IMR-90 (cell line): ENCODE measurements at regions not wholly inside any gene's neighbourhood (a gene's known extent, or its start where the extent isn't known, plus 50 kb on each side); places are given as distances from the start of the nearest gene placed in this dataset.

Experiments used
- ATAC-seq: fragments of 200-7000 bp; cut with Tn5 transposase; 2 replicates; pipeline ENCODE4 v1.9.1; 2020; ENCODE audit warnings: low read depth, mild to moderate bottlenecking, moderate library complexity
- BruUV-seq: library from RNA; stranded (reverse); fragments of 400-500 nt; replicated peaks from 2 replicates; lab custom pipeline; 2021; lab: Mats Ljungman, UMichigan
- CTCF ChIA-PET: fragments of 300-600 bp; formaldehyde crosslinking; extraction: SDS; loops from one replicate; lab custom pipeline; 2021; ENCODE audit warnings: antibody characterized with exemption; lab: Yijun Ruan, JAX
- POLR2A ChIA-PET: fragments of 300-600 bp; sonication (Branson Sonifier 250); formaldehyde crosslinking; loops from one replicate; lab custom pipeline; 2022; ENCODE audit warnings: antibody characterized with exemption; ENCODE audit not compliant: unreplicated experiment; lab: Charles Lee
- DNase-seq: peaks from one replicate; pipeline ENCODE4 v3.0.0; 2013
- H2AFZ ChIP-seq: replicated peaks from 2 replicates; pipeline ENCODE3; 2013; ENCODE audit warnings: low read length, mild to moderate bottlenecking; ENCODE audit not compliant: poor library complexity
- H2AK5ac ChIP-seq: 2 replicates; pipeline ENCODE4 v1.6.1; 2013; ENCODE audit warnings: low read depth, low read length, inconsistent platforms
- H2AK9ac ChIP-seq: replicated peaks from 2 replicates; pipeline ENCODE3; 2013; ENCODE audit warnings: mild to moderate bottlenecking, low read depth, low read length, moderate library complexity; ENCODE audit not compliant: poor library complexity
- H2BK120ac ChIP-seq: 2 replicates; pipeline ENCODE4 v1.6.1; 2013; ENCODE audit warnings: low read depth, low read length, inconsistent platforms
- H2BK15ac ChIP-seq: 3 replicates; pipeline ENCODE4 v1.6.1; 2013; ENCODE audit warnings: low read depth, low read length, inconsistent platforms
- H2BK20ac ChIP-seq: 2 replicates; pipeline ENCODE4 v1.6.1; 2013; ENCODE audit warnings: low read depth, mild to moderate bottlenecking, inconsistent platforms, low read length, moderate library complexity
- H2BK5ac ChIP-seq: 2 replicates; pipeline ENCODE4 v1.6.1; 2013; ENCODE audit warnings: mild to moderate bottlenecking, low read depth, low read length, inconsistent platforms; ENCODE audit not compliant: poor library complexity, severe bottlenecking
- H3K14ac ChIP-seq: replicated peaks from 2 replicates; pipeline ENCODE4 v1.6.1; 2013; ENCODE audit warnings: low read depth, low read length, inconsistent platforms
- H3K18ac ChIP-seq: 2 replicates; pipeline ENCODE4 v1.6.1; 2013; ENCODE audit warnings: low read depth, low read length, control low read depth
- H3K23ac ChIP-seq: 2 replicates; pipeline ENCODE4 v1.6.1; 2013; ENCODE audit warnings: low read depth, low read length, inconsistent platforms
- H3K27ac ChIP-seq: 2 replicates; pipeline ENCODE4 v1.5.1; 2013; ENCODE audit warnings: mild to moderate bottlenecking, control low read depth, low read length; ENCODE audit not compliant: insufficient read depth
- H3K27me3 ChIP-seq: 2 replicates; pipeline ENCODE4 v1.6.1; 2013; ENCODE audit warnings: low read length; ENCODE audit not compliant: control insufficient read depth, insufficient read depth
- H3K36me3 ChIP-seq: 2 replicates; pipeline ENCODE4 v1.6.1; 2013; ENCODE audit warnings: low read length, mixed read lengths; ENCODE audit not compliant: control insufficient read depth, insufficient read depth
- H3K4ac ChIP-seq: 2 replicates; pipeline ENCODE4 v1.6.1; 2013; ENCODE audit warnings: low read depth, low read length, inconsistent platforms
- H3K4me1 ChIP-seq: 2 replicates; pipeline ENCODE4 v1.6.1; 2013; ENCODE audit warnings: low read length, mixed read lengths; ENCODE audit not compliant: control insufficient read depth, insufficient read depth
- H3K4me2 ChIP-seq: 2 replicates; pipeline ENCODE4 v1.6.1; 2013; ENCODE audit warnings: low read depth, mild to moderate bottlenecking, control low read depth, low read length, moderate library complexity
- H3K4me3 ChIP-seq: 2 replicates; pipeline ENCODE4 v1.5.1; 2013; ENCODE audit warnings: low read depth, mild to moderate bottlenecking, control low read depth, low read length, moderate library complexity; ENCODE audit not compliant: insufficient read depth
- H3K56ac ChIP-seq: 2 replicates; pipeline ENCODE4 v1.6.1; 2013; ENCODE audit warnings: low read length, inconsistent platforms; ENCODE audit not compliant: insufficient read depth; ENCODE audit errors: extremely low read depth
- H3K79me1 ChIP-seq, 2 experiments: 2 replicates each; pipeline ENCODE4 v1.6.1; 2013; ENCODE audit warnings: low read length in 2 of 2, inconsistent platforms in 1 of 2, low read depth in 1 of 2
- H3K9ac ChIP-seq: 2 replicates; pipeline ENCODE4 v1.6.1; 2013; ENCODE audit warnings: low read depth, low read length, control low read depth
- H3K9me1 ChIP-seq: 2 replicates; pipeline ENCODE4 v1.6.1; 2013; ENCODE audit warnings: low read length, inconsistent platforms; ENCODE audit not compliant: insufficient read depth
- H3K9me3 ChIP-seq: 2 replicates; pipeline ENCODE4 v1.6.1; 2013; ENCODE audit warnings: low read length; ENCODE audit not compliant: control insufficient read depth, insufficient read depth
- H4K20me1 ChIP-seq: 2 replicates; pipeline ENCODE4 v1.6.1; 2013; ENCODE audit warnings: low read length, inconsistent platforms; ENCODE audit not compliant: insufficient read depth
- H4K5ac ChIP-seq: 2 replicates; pipeline ENCODE4 v1.6.1; 2013; ENCODE audit warnings: mild to moderate bottlenecking, low read depth, low read length, control low read depth
- H4K8ac ChIP-seq, 2 experiments: 2 replicates each; pipeline ENCODE4 v1.6.1; 2013; ENCODE audit warnings: low read depth in 2 of 2, low read length in 2 of 2, control low read depth in 1 of 2, inconsistent platforms in 1 of 2
- H4K91ac ChIP-seq: 2 replicates; pipeline ENCODE4 v1.6.1; 2013; ENCODE audit warnings: low read depth, low read length, inconsistent platforms; ENCODE audit not compliant: insufficient read depth
- CHD1 ChIP-seq: IDR thresholded peaks from 2 replicates; pipeline ENCODE4 v1.6.1; 2012; ENCODE audit warnings: low read depth, low read length, improper control_type of control experiment
- WGBS, 2 experiments: methylation state at CpG; one replicate each; pipeline versions ENCODE4 v1.1.5 to v1.1.7; 2013; ENCODE audit warnings: missing lambda C conversion rate in 2 of 2; ENCODE audit not compliant: insufficient read length in 1 of 2; ENCODE audit errors: extremely low coverage in 2 of 2; 5-methylcytosine and 5-hydroxymethylcytosine counted together
- dilution Hi-C: fragments of 300-500 bp; cut with HindIII; formaldehyde crosslinking; loops from one replicate; pipeline ENCODE4 v1.14.3; 2018; ENCODE audit warnings: low sequenced_read_pairs; ENCODE audit not compliant: unreplicated experiment
- in situ Hi-C: fragments of 300-500 bp; cut with MboI; formaldehyde crosslinking; loops from 3 replicates; pipeline ENCODE4 v1.14.3; 2019; ENCODE audit warnings: low sequenced_read_pairs, inconsistent platforms, mixed read lengths
- intact Hi-C: fragments of 100-400 bp; cut with micrococcal nuclease; formaldehyde crosslinking; loops from 2 replicates; pipeline ENCODE4 v1.10.0; 2022

- H2BK5ac ChIP-seq: no peak overlapping the region
- dilution Hi-C loops: no loop called here
Measured at GRCh38 chr4:151874328-151874727, 113.5 kb upstream of the GATB start.

More at GRCh38 chr4:151874328-151874727, 113.5 kb upstream of the GATB start:
- no CpG with 5 or more reads among the region's 3 CpGs for WGBS, 2 experiments
- no peak for ATAC-seq
- no peak overlapping the region for H3K23ac ChIP-seq
- peaks cover 17% of the 10 kb centered on the region for H3K27me3 ChIP-seq
- ChIA-PET POLR2A (no interaction called here), CTCF (no interaction called here)
- no peak overlapping the region for H2AK5ac ChIP-seq
- H2AFZ ChIP-seq: no peak overlapping the region
- no peaks in the 10 kb centered on the region for H4K20me1 ChIP-seq
- in situ Hi-C loops (no loop called here), intact Hi-C loops (no loop called here)
- H4K5ac ChIP-seq: no peak overlapping the region
- H3K4ac ChIP-seq: no peak overlapping the region
- H2BK120ac ChIP-seq: no peak overlapping the region
- H2BK20ac ChIP-seq: no peak overlapping the region
- H3K9me3 ChIP-seq: no peaks in the 10 kb centered on the region
- no peak for TF ChIP-seq CHD1
- no peak overlapping the region for H2AK9ac ChIP-seq
- no peaks in the 10 kb centered on the region for H3K4me1 ChIP-seq
- H3K27ac ChIP-seq: no peak overlapping the region
- H3K36me3 ChIP-seq: no peaks in the 10 kb centered on the region
- no peaks in the 10 kb centered on the region for H3K9me1 ChIP-seq
- no TSS peak for BruUV-seq
- no peak overlapping the region for H4K8ac ChIP-seq
- H4K91ac ChIP-seq: no peak overlapping the region
- no peak overlapping the region for H3K14ac ChIP-seq
- H2BK15ac ChIP-seq: no peak overlapping the region
- DNase-seq: no peak
- no peaks in the 10 kb centered on the region for H3K79me1 ChIP-seq
- no peak overlapping the region for H3K56ac ChIP-seq
- no peak overlapping the region for H3K4me3 ChIP-seq
- H3K4me2 ChIP-seq: no peak overlapping the region
- H3K18ac ChIP-seq: no peak overlapping the region
- H3K9ac ChIP-seq: no peak overlapping the region
